Glutamatergic neuron (in vitro differentiated cells): ENCODE measurements at regions not wholly inside any gene's neighbourhood (a gene's known extent, or its start where the extent isn't known, plus 50 kb on each side); places are given as distances from the start of the nearest gene placed in this dataset.

Experiments used
- DNase-seq: peaks from one replicate; pipeline ENCODE4 v3.0.0; 2022
- H3K27ac Mint-ChIP-seq: one replicate; pipeline ENCODE4 v1.8.0; 2020; ENCODE audit warnings: mild to moderate bottlenecking, mixed read lengths, inconsistent platforms; ENCODE audit not compliant: unreplicated experiment
- H3K27me3 Mint-ChIP-seq: one replicate; pipeline ENCODE4 v1.8.0; 2020; ENCODE audit warnings: mild to moderate bottlenecking, moderate library complexity, mixed read lengths, inconsistent platforms; ENCODE audit not compliant: unreplicated experiment
- H3K36me3 Mint-ChIP-seq: one replicate; pipeline ENCODE4 v1.8.0; 2020; ENCODE audit warnings: mild to moderate bottlenecking, mixed read lengths, inconsistent platforms; ENCODE audit not compliant: unreplicated experiment
- H3K4me1 Mint-ChIP-seq: one replicate; pipeline ENCODE4 v1.8.0; 2020; ENCODE audit warnings: mild to moderate bottlenecking, low read depth, mixed read lengths, inconsistent platforms; ENCODE audit not compliant: unreplicated experiment
- H3K4me3 Mint-ChIP-seq: one replicate; pipeline ENCODE4 v1.8.0; 2020; ENCODE audit warnings: mild to moderate bottlenecking, mixed read lengths, inconsistent platforms; ENCODE audit not compliant: unreplicated experiment
- H3K9me3 Mint-ChIP-seq: one replicate; pipeline ENCODE4 v1.8.0; 2020; ENCODE audit warnings: mild to moderate bottlenecking, moderate library complexity, mixed read lengths, inconsistent platforms; ENCODE audit not compliant: unreplicated experiment
- TF ChIP-seq, protein P1 (sequence below): fragments of 200-600 bp; sonication (generic); IDR thresholded peaks from one replicate; pipeline ENCODE4 v1.5.0; 2021; ENCODE audit not compliant: partially characterized antibody, unreplicated experiment

DNA sequence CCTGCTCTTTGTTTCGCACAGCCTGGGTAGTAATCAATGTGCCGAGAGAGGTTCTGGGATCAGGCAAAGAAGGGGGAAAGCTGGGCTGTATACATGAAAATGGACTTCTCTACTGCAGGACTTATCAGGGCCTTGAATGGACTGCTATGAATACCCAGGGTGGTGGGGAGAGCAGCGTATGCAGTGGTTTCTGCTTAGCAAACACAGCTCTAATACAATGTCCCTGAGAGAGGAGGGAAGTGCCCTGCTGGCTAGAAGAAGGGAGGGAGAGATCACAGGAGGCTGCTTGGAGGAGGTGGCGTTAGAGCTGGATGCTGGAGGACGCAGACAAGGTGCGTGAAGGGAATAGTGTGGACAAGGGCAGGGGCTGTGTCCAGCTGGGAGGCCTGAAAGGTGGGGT is 116.1 kb downstream of the PTPRS start:
- TF ChIP-seq, protein P1, sequence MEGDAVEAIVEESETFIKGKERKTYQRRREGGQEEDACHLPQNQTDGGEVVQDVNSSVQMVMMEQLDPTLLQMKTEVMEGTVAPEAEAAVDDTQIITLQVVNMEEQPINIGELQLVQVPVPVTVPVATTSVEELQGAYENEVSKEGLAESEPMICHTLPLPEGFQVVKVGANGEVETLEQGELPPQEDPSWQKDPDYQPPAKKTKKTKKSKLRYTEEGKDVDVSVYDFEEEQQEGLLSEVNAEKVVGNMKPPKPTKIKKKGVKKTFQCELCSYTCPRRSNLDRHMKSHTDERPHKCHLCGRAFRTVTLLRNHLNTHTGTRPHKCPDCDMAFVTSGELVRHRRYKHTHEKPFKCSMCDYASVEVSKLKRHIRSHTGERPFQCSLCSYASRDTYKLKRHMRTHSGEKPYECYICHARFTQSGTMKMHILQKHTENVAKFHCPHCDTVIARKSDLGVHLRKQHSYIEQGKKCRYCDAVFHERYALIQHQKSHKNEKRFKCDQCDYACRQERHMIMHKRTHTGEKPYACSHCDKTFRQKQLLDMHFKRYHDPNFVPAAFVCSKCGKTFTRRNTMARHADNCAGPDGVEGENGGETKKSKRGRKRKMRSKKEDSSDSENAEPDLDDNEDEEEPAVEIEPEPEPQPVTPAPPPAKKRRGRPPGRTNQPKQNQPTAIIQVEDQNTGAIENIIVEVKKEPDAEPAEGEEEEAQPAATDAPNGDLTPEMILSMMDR = no peak
- Mint-ChIP-seq H3K9me3 (peaks cover 27% of the 10 kb centered on the region), H3K36me3 (peaks cover 10% of the 10 kb centered on the region), H3K27me3 (peaks cover 33% of the 10 kb centered on the region), H3K27ac (peak overlapping the region; percentile 33), H3K4me3 (no peak overlapping the region), H3K4me1 (no peaks in the 10 kb centered on the region)
- no peak for DNase-seq

DNA sequence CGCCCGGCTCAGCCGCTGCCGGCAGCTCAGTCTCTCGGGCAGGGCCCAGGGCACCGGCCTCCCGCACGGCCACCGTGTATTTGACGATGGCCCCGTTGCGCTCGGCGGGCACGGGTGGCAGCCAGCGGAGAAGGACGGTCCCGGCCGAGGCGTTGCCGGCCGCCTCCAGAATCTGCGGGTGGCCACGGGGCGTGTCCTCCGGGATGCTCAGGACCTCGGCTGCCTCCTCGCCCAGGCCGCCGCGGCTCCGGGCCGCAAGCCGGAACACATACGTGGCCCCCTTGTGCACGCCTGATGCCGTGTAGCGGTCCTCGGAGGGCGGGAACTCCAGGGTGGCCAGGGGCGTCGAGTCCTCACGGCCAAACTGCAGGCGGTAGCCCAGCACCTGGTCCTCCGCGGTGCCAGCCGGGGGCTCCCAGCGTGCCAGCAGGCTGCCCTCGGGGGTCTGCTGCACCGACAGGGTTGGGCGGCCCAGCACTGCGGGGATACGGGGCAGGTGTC is 117.7 kb downstream of the PTPRS start:
- DNase-seq = no peak
- Mint-ChIP-seq H3K27me3 (peaks cover 34% of the 10 kb centered on the region), H3K9me3 (peaks cover 29% of the 10 kb centered on the region), H3K36me3 (peaks cover 10% of the 10 kb centered on the region), H3K4me1 (no peaks in the 10 kb centered on the region), H3K27ac (no peak overlapping the region), H3K4me3 (no peak overlapping the region)
- TF ChIP-seq, protein P1 = no peak

DNA sequence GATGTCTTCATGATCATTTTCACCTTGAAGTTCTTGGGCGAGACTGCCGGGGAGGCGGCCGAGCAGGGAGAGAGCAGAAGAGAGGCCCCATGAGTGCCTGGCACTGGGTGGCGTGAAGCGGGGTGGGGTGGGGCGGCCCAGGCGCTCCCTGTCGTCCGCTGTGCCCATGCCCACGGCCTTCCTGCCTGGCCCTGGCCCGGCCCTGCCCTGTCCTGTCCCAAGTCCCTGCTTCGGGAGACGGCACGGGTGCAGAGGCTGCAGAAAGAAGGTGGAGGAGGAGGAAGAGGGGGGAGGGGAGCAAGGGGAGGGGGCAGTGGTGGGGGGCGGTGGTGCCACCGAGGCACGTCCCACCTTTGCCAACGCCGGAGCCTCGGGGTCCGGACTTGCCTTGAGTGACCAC is 118.4 kb downstream of the PTPRS start:
- Mint-ChIP-seq H3K4me1 (no peaks in the 10 kb centered on the region), H3K27ac (no peak overlapping the region), H3K9me3 (peaks cover 27% of the 10 kb centered on the region), H3K36me3 (peaks cover 10% of the 10 kb centered on the region), H3K4me3 (no peak overlapping the region), H3K27me3 (peaks cover 35% of the 10 kb centered on the region)
- no peak for DNase-seq
- TF ChIP-seq, protein P1 = no peak

DNA sequence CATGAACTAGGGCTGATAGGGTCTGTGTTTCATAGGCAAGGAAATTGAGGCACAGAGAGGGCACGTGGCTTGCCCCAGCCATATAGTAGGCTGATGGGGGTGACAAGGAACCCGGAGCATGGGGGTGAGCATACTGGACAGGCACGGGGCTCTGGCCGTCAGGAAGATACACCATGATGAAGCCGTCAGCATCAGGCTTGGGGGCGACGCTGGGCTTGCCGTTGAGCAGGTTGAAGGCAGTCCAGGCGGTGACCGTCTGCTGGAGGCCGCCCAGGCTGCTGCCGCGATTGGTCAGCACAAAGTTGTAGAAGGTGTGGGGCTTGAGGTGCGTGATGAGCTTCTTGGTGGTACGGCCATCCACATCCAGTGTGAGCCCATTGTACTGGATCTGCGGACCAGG is 119.7 kb downstream of the PTPRS start:
- Mint-ChIP-seq H3K27ac (no peak overlapping the region), H3K27me3 (peaks cover 37% of the 10 kb centered on the region), H3K4me3 (no peak overlapping the region), H3K36me3 (peaks cover 10% of the 10 kb centered on the region), H3K4me1 (no peaks in the 10 kb centered on the region), H3K9me3 (peaks cover 30% of the 10 kb centered on the region)
- no peak for DNase-seq
- TF ChIP-seq, protein P1 = no peak

DNA sequence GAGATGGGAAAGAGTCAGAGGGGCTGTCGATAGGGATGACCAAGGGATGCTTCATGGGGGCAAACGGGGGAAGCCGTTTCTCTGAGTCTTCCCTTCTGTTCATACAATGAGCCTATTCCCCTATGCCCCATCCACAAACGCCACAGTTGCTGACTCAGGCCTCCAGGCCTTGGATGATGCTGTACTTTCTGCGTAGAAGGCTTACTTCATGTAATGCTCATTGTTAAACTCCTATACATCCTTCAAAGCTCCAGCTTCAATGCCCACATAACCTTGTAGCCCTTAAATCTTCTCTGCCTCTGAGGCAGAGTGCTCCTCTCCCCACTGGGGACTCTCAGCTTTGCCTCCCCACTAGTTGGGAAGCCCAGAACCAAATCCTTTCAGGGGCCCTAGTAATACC is 120.3 kb downstream of the PTPRS start:
- Mint-ChIP-seq H3K27ac (no peak overlapping the region), H3K36me3 (peaks cover 10% of the 10 kb centered on the region)
- DNase-seq = no peak

More for the DNA sequence above, 120.3 kb downstream of the PTPRS start:
- Mint-ChIP-seq H3K4me1 (no peaks in the 10 kb centered on the region), H3K4me3 (no peak overlapping the region), H3K27me3 (peaks cover 37% of the 10 kb centered on the region), H3K9me3 (peaks cover 30% of the 10 kb centered on the region)
- TF ChIP-seq, protein P1 = no peak
